SIG-M5 treated with dmso at 0.1 percent for 504 hours (cell line): ENCODE measurements at regions not wholly inside any gene's neighbourhood (a gene's known extent, or its start where the extent isn't known, plus 50 kb on each side); places are given as distances from the start of the nearest gene placed in this dataset.
A peak's percentile ranks its signal among the peaks of the same experiment; 100 is the strongest.

ENCODE experiments used
- DNase-seq: peaks from one replicate; lab custom pipeline; 2025; ENCODE audit not compliant: unreplicated experiment; lab: John Stamatoyannopoulos, UW

- DNase-seq: no peak
These were observed 537.3 kb upstream of the TGFBR2 start for GRCh38 chr3:30069056-30069455.

- DNase-seq: no peak
These were observed 533.4 kb upstream of the TGFBR2 start for GRCh38 chr3:30073040-30073439.

GRCh38 chr3:30073622-30074021 is 532.8 kb upstream of the TGFBR2 start:
- no peak for DNase-seq

- no peak for DNase-seq
These were observed 530.9 kb upstream of the TGFBR2 start for GRCh38 chr3:30075514-30075913.

- no peak for DNase-seq
These were observed 529.5 kb upstream of the TGFBR2 start for GRCh38 chr3:30076899-30077298.

- DNase-seq: no peak
These were observed 528.7 kb upstream of the TGFBR2 start for GRCh38 chr3:30077746-30078145.

- DNase-seq: no peak
These were observed 527.7 kb upstream of the TGFBR2 start for GRCh38 chr3:30078736-30079135.

GRCh38 chr3:30081904-30082303 is 524.5 kb upstream of the TGFBR2 start:
- no peak for DNase-seq

GRCh38 chr3:30082652-30083051 is 523.7 kb upstream of the TGFBR2 start:
- no peak for DNase-seq

GRCh38 chr3:30083315-30083714 is 523.1 kb upstream of the TGFBR2 start:
- no peak for DNase-seq

GRCh38 chr3:30084316-30084715 is 522.1 kb upstream of the TGFBR2 start:
- no peak for DNase-seq

GRCh38 chr3:30084971-30085403 is 521.4 kb upstream of the TGFBR2 start:
- no peak for DNase-seq

- no peak for DNase-seq
These were observed 520.9 kb upstream of the TGFBR2 start for GRCh38 chr3:30085486-30085885.

GRCh38 chr3:30091686-30092085 is 514.7 kb upstream of the TGFBR2 start:
- no peak for DNase-seq

- no peak for DNase-seq
These were observed 509.3 kb upstream of the TGFBR2 start for GRCh38 chr3:30097022-30097650.

GRCh38 chr3:30098243-30098642 is 508.2 kb upstream of the TGFBR2 start:
- no peak for DNase-seq

GRCh38 chr3:30098653-30099455 is 507.5 kb upstream of the TGFBR2 start:
- peak; percentile 23 for DNase-seq

- DNase-seq: no peak
These were observed 504.0 kb upstream of the TGFBR2 start for GRCh38 chr3:30102356-30102755.

GRCh38 chr3:30103186-30103585 is 503.2 kb upstream of the TGFBR2 start:
- DNase-seq: no peak

- no peak for DNase-seq
These were observed 498.9 kb upstream of the TGFBR2 start for GRCh38 chr3:30107531-30107930.

- no peak for DNase-seq
These were observed 494.0 kb upstream of the TGFBR2 start for GRCh38 chr3:30112411-30112810.

- DNase-seq: peak; percentile 47
These were observed 493.4 kb upstream of the TGFBR2 start for GRCh38 chr3:30112902-30113484.
